NCI-H1105 treated with DMSO at 0.1 percent for 48 hours (cell line): ENCODE measurements at regions not wholly inside any gene's neighbourhood (a gene's known extent, or its start where the extent isn't known, plus 50 kb on each side); places are given as distances from the start of the nearest gene placed in this dataset.
A peak's percentile ranks its signal among the peaks of the same experiment; 100 is the strongest.

Experiments used
- DNase-seq: peaks from one replicate; lab custom pipeline; 2025; lab: John Stamatoyannopoulos, UW

GRCh38 chr12:127675936-127676335 is 591.0 kb upstream of the TMEM132C start:
- no peak for DNase-seq

GRCh38 chr12:127677537-127678131 is 589.3 kb upstream of the TMEM132C start:
- DNase-seq: peak; percentile 59

GRCh38 chr12:127678945-127679344 is 588.0 kb upstream of the TMEM132C start:
- DNase-seq: no peak

GRCh38 chr12:127680516-127680915 is 586.5 kb upstream of the TMEM132C start:
- no peak for DNase-seq

- DNase-seq: no peak
Observed at GRCh38 chr12:127681151-127681754, 585.7 kb upstream of the TMEM132C start.

- no peak for DNase-seq
Observed at GRCh38 chr12:127685491-127685890, 581.5 kb upstream of the TMEM132C start.

- no peak for DNase-seq
Observed at GRCh38 chr12:127685931-127686330, 581.0 kb upstream of the TMEM132C start.

GRCh38 chr12:127687181-127687580 is 579.8 kb upstream of the TMEM132C start:
- no peak for DNase-seq

- no peak for DNase-seq
Observed at GRCh38 chr12:127688906-127689428, 578.0 kb upstream of the TMEM132C start.

GRCh38 chr12:127690161-127690560 is 576.8 kb upstream of the TMEM132C start:
- no peak for DNase-seq

- no peak for DNase-seq
Observed at GRCh38 chr12:127696963-127697362, 570.0 kb upstream of the TMEM132C start.

GRCh38 chr12:127703026-127703425 is 563.9 kb upstream of the TMEM132C start:
- DNase-seq: no peak

- no peak for DNase-seq
Observed at GRCh38 chr12:127711108-127711507, 555.9 kb upstream of the TMEM132C start.

GRCh38 chr12:127712561-127712960 is 554.4 kb upstream of the TMEM132C start:
- no peak for DNase-seq

- no peak for DNase-seq
Observed at GRCh38 chr12:127716166-127716565, 550.8 kb upstream of the TMEM132C start.

- DNase-seq: no peak
Observed at GRCh38 chr12:127717278-127717677, 549.7 kb upstream of the TMEM132C start.

GRCh38 chr12:127720334-127720733 is 546.6 kb upstream of the TMEM132C start:
- DNase-seq: no peak

- DNase-seq: no peak
Observed at GRCh38 chr12:127722611-127723010, 544.4 kb upstream of the TMEM132C start.

- no peak for DNase-seq
Observed at GRCh38 chr12:127723251-127723650, 543.7 kb upstream of the TMEM132C start.

- DNase-seq: no peak
Observed at GRCh38 chr12:127726671-127727315, 540.2 kb upstream of the TMEM132C start.

- no peak for DNase-seq
Observed at GRCh38 chr12:127728285-127728684, 538.7 kb upstream of the TMEM132C start.

GRCh38 chr12:127728729-127729128 is 538.2 kb upstream of the TMEM132C start:
- no peak for DNase-seq

GRCh38 chr12:127729381-127729780 is 537.6 kb upstream of the TMEM132C start:
- no peak for DNase-seq
